ENCODE measurements at regions not wholly inside any gene's neighbourhood (a gene's known extent, or its start where the extent isn't known, plus 50 kb on each side); places are given as distances from the start of the nearest gene placed in this dataset.

DNA sequence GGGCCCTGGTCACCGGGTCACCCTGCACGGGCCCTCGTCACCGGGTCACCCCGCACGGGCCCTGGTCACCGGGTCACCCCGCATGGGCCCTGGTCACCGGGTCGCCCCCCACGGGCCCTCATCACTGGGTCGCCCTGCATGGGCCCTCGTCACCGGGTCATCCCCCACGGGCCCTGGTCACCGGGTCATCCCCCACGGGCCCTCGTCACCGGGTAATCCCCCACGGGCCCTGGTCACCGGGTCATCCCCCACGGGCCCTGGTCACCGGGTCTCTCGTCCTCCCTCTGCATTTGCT is 77.6 kb downstream of the RIPK4 start:
- Histone ChIP-seq H3K4me3 (ENCODE audit: low read depth in 1 of 2, low read length in 2 of 2) (no peak overlapping the region), H3K27me3 (ENCODE audit: control insufficient read depth in 1 of 2, insufficient read depth in 2 of 2, low read length in 2 of 2) (peaks cover 0 to 3% of the 10 kb centered on the region in 2 donors), H3K36me3 (ENCODE audit: insufficient read depth, low read length) (no peaks in the 10 kb centered on the region), H3K27ac (ENCODE audit: low read depth, low read length) (no peak overlapping the region), H3K4me1 (ENCODE audit: insufficient read depth, low read length) (no peaks in the 10 kb centered on the region), H3K9me3 (ENCODE audit: low read length) (no peaks in the 10 kb centered on the region), H3K9ac (ENCODE audit: low read length) (no peak overlapping the region)

- Histone ChIP-seq H3K4me3 (ENCODE audit: low read depth in 1 of 2, low read length in 2 of 2) (no peak overlapping the region), H3K9me3 (ENCODE audit: low read length) (no peaks in the 10 kb centered on the region), H3K9ac (ENCODE audit: low read length) (no peak overlapping the region), H3K27me3 (ENCODE audit: control insufficient read depth in 1 of 2, insufficient read depth in 2 of 2, low read length in 2 of 2) (peaks cover 0 to 3% of the 10 kb centered on the region in 2 donors), H3K36me3 (ENCODE audit: insufficient read depth, low read length) (no peaks in the 10 kb centered on the region), H3K4me1 (ENCODE audit: insufficient read depth, low read length) (no peaks in the 10 kb centered on the region), H3K27ac (ENCODE audit: low read depth, low read length) (no peak overlapping the region)
These were observed 79.2 kb downstream of the RIPK4 start for GRCh38 chr21:41687633-41688032.

DNA sequence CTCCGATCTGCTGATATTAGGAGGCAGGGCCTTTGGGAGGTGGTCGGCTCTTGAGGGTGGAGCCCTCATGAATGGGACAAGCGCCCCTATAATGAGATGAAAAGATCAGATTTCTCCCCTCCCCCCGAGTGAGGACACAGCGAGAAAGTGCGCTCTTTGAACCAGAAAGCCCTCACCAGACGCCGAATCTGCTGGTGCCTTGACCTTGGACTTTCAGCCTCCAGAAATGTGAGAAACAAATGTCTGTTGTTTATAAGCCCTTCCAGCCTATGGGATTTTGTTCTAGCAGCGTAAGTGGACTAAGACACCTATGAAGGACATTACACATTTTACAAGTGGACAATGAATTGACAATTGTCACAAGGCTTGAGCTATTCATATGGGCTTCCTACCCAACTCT is 80.2 kb downstream of the RIPK4 start:
- Histone ChIP-seq H3K4me1 (ENCODE audit: insufficient read depth, low read length) (no peaks in the 10 kb centered on the region), H3K9ac (ENCODE audit: low read length) (no peak overlapping the region), H3K36me3 (ENCODE audit: insufficient read depth, low read length) (no peaks in the 10 kb centered on the region), H3K9me3 (ENCODE audit: low read length) (no peaks in the 10 kb centered on the region), H3K4me3 (ENCODE audit: low read depth in 1 of 2, low read length in 2 of 2) (no peak overlapping the region), H3K27ac (ENCODE audit: low read depth, low read length) (no peak overlapping the region), H3K27me3 (ENCODE audit: control insufficient read depth in 1 of 2, insufficient read depth in 2 of 2, low read length in 2 of 2) (peaks cover 0 to 3% of the 10 kb centered on the region in 2 donors)

DNA sequence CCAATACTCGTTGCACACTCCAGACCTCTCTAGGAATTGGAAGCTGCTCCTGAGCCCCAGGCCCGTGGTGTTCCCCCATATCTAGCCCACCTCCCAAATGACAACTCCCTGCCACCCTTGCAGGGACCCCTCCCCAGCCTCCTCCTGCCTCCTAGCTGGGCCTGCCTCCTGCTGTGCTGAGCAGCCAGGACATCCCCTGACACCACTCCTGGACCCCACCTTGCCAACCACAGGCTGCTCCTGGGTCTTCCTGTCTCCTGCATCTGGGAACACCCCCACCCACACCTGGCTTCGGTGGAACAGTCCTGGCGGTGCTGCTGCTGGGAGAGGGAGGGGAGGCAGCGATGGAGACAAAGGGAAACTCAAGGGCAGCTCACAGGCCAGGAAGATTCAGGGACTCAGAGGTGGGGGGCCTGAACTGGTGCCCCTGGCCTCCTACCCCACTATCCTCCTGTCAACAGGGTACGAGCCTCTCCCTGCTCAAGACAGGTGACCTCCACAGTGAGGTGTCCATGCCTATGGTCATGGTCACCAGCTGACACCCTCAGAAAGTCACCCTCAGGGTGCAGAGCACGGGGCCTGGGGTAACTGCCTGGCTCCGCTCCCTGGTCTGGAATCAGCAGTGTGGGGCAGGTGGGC is 81.2 kb downstream of the RIPK4 start:
- Histone ChIP-seq H3K4me3 (ENCODE audit: low read depth in 1 of 2, low read length in 2 of 2) (no peak overlapping the region), H3K27me3 (ENCODE audit: control insufficient read depth in 1 of 2, insufficient read depth in 2 of 2, low read length in 2 of 2) (no peaks in the 10 kb centered on the region), H3K4me1 (ENCODE audit: insufficient read depth, low read length) (no peaks in the 10 kb centered on the region), H3K36me3 (ENCODE audit: insufficient read depth, low read length) (no peaks in the 10 kb centered on the region), H3K9ac (ENCODE audit: low read length) (no peak overlapping the region), H3K27ac (ENCODE audit: low read depth, low read length) (no peak overlapping the region), H3K9me3 (ENCODE audit: low read length) (no peaks in the 10 kb centered on the region)

- Histone ChIP-seq H3K4me3 (ENCODE audit: low read depth in 1 of 2, low read length in 2 of 2) (no peak overlapping the region), H3K4me1 (ENCODE audit: insufficient read depth, low read length) (no peaks in the 10 kb centered on the region), H3K27me3 (ENCODE audit: control insufficient read depth in 1 of 2, insufficient read depth in 2 of 2, low read length in 2 of 2) (no peaks in the 10 kb centered on the region), H3K27ac (ENCODE audit: low read depth, low read length) (no peak overlapping the region), H3K9ac (ENCODE audit: low read length) (no peak overlapping the region), H3K36me3 (ENCODE audit: insufficient read depth, low read length) (no peaks in the 10 kb centered on the region), H3K9me3 (ENCODE audit: low read length) (no peaks in the 10 kb centered on the region)
These were observed 82.2 kb downstream of the RIPK4 start for GRCh38 chr21:41684381-41685245.

DNA sequence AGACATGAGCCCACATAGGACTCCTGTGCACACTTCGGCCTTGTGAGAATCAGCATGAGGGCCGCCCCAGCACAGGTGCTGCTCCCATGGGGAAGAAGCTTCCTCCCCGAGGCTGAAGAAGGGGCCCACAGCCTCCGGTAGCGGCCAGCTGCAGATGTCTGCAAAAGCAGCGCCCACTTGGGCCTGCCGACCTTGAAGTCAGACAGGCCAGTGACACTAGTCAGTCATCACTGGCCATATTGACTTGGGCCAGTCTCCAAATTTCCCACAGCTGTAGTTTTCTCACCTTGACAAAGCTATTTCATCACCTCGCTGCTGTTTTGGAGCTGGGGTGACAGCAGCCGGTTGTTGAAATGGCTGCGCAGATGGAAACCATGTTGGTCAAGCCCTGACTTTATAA is 83.0 kb downstream of the RIPK4 start:
- Histone ChIP-seq H3K27ac (ENCODE audit: low read depth, low read length) (no peak overlapping the region), H3K27me3 (ENCODE audit: control insufficient read depth in 1 of 2, insufficient read depth in 2 of 2, low read length in 2 of 2) (no peaks in the 10 kb centered on the region), H3K4me3 (ENCODE audit: low read depth in 1 of 2, low read length in 2 of 2) (no peak overlapping the region), H3K9me3 (ENCODE audit: low read length) (no peaks in the 10 kb centered on the region), H3K4me1 (ENCODE audit: insufficient read depth, low read length) (peaks cover 7% of the 10 kb centered on the region), H3K36me3 (ENCODE audit: insufficient read depth, low read length) (no peaks in the 10 kb centered on the region), H3K9ac (ENCODE audit: low read length) (no peak overlapping the region)

DNA sequence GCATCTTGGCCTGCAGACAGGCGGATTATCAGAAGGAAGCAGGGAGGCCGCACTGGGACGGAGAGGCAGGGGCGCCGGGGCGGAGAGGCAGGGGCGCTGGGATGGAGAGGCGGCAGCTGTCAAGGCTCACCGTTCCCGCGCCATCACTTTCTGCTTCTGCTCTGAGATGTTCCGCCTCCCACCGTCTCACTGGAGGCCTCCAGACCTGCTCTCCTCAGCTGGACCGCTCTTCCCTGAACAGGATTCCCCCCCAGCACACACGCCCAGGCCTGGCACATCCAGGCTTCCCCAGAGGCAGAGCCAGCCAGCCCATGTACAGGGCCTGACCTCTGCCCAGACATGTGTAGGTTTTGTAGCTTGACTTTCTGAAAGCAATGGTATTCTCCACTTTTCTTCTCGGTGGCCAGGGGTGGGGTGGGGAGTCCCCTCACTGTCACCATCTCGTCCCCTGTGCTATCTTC is 84.1 kb downstream of the RIPK4 start:
- Histone ChIP-seq H3K4me3 (ENCODE audit: low read depth in 1 of 2, low read length in 2 of 2) (no peak overlapping the region), H3K27ac (ENCODE audit: low read depth, low read length) (no peak overlapping the region), H3K4me1 (ENCODE audit: insufficient read depth, low read length) (peaks cover 11% of the 10 kb centered on the region), H3K9ac (ENCODE audit: low read length) (no peak overlapping the region), H3K27me3 (ENCODE audit: control insufficient read depth in 1 of 2, insufficient read depth in 2 of 2, low read length in 2 of 2) (no peaks in the 10 kb centered on the region), H3K9me3 (ENCODE audit: low read length) (no peaks in the 10 kb centered on the region), H3K36me3 (ENCODE audit: insufficient read depth, low read length) (no peaks in the 10 kb centered on the region)

GRCh38 chr21:41681939-41682718 is 84.7 kb downstream of the RIPK4 start:
- H3K4me3 ChIP-seq (ENCODE audit: low read depth in 1 of 2, low read length in 2 of 2), result no peak overlapping the region
- no peaks in the 10 kb centered on the region for H3K27me3 ChIP-seq (ENCODE audit: control insufficient read depth in 1 of 2, insufficient read depth in 2 of 2, low read length in 2 of 2)
- H3K9ac ChIP-seq (ENCODE audit: low read length), result no peak overlapping the region
- H3K4me1 ChIP-seq (ENCODE audit: insufficient read depth, low read length), result peaks cover 11% of the 10 kb centered on the region
- H3K36me3 ChIP-seq (ENCODE audit: insufficient read depth, low read length), result no peaks in the 10 kb centered on the region
- no peak overlapping the region for H3K27ac ChIP-seq (ENCODE audit: low read depth, low read length)
- H3K9me3 ChIP-seq (ENCODE audit: low read length), result no peaks in the 10 kb centered on the region

DNA sequence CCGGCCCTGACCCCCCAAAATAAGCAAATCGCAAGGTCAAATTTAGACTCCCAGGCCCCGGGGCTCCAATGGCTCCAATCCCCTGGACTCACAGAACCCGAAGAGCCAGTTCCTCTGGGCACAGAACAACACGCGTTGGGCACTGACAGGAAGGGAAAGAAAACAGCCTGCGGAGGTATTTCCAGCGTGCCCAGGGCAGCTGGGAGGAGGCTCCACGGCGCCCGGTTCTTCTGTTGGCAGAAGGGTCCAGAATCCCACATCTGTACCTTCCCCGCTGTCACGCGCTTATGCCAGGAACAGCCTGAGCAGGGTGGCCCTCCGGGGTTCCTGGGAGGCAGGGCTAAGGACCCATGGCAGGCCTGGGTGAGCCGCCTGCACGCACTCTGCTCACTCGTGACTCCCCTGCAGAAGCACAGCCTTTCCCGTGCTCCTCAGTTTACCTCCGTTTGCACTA is 85.5 kb downstream of the RIPK4 start:
- Histone ChIP-seq H3K27ac (ENCODE audit: low read depth, low read length) (no peak overlapping the region), H3K36me3 (ENCODE audit: insufficient read depth, low read length) (no peaks in the 10 kb centered on the region), H3K4me1 (ENCODE audit: insufficient read depth, low read length) (peaks cover 11% of the 10 kb centered on the region), H3K27me3 (ENCODE audit: control insufficient read depth in 1 of 2, insufficient read depth in 2 of 2, low read length in 2 of 2) (no peaks in the 10 kb centered on the region), H3K9ac (ENCODE audit: low read length) (no peak overlapping the region), H3K4me3 (ENCODE audit: low read depth in 1 of 2, low read length in 2 of 2) (no peak overlapping the region), H3K9me3 (ENCODE audit: low read length) (no peaks in the 10 kb centered on the region)

DNA sequence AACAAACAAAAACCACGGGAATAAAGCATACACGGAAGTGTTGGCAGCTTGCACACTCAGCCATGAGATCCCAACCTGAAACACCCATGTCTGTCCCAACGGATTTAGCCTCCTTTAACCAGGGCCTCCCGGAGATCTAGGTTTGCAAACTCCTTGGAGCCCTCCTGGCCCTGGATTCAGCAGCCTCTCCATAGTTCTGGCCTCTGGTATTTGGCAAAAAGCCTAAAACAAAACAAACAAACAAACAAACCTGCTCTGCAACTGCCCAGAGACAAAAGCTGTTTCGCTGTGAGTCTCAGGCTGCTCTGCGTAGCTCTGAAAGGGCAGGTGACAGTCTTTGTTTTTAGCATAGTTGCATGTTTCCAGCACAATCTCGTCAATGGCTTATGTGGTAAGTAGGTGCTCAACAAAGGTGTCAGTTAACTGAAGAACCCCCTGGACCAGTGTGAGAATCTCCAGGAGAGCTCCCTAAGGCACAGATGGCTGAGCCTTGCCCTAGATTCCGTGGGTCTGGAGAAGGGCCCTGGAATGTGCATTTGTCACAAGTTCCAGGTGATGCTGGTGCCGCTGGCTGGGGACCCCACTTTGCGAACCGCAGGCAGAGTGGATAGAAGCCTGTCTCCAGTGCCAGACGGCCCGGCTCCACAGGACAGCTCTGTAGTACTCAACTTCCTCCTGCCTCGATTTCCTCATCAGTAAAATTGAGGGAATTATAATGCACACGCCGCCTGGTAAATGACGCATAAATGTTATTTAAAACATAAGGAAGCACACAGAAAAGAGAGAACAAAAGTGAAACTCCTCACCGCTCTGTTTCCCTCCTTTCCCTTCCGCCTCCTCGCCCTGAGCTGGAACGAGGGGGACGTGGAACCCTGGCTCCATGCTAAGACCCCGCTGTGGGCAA is 86.2 kb downstream of the RIPK4 start:
- no peak overlapping the region for H3K4me3 ChIP-seq (ENCODE audit: low read depth in 1 of 2, low read length in 2 of 2)
- H3K9me3 ChIP-seq (ENCODE audit: low read length), result no peaks in the 10 kb centered on the region
- no peak overlapping the region for H3K27ac ChIP-seq (ENCODE audit: low read depth, low read length)
- peaks cover 11% of the 10 kb centered on the region for H3K4me1 ChIP-seq (ENCODE audit: insufficient read depth, low read length)
- H3K36me3 ChIP-seq (ENCODE audit: insufficient read depth, low read length), result no peaks in the 10 kb centered on the region
- H3K27me3 ChIP-seq (ENCODE audit: control insufficient read depth in 1 of 2, insufficient read depth in 2 of 2, low read length in 2 of 2), result no peaks in the 10 kb centered on the region
- no peak overlapping the region for H3K9ac ChIP-seq (ENCODE audit: low read length)

- peak overlapping the region in 1 of 2 donors; percentile 4 for H3K4me3 ChIP-seq (ENCODE audit: low read depth in 1 of 2, low read length in 2 of 2)
These were observed 87.9 kb downstream of the RIPK4 start for GRCh38 chr21:41678924-41679318.

More at GRCh38 chr21:41678924-41679318, 87.9 kb downstream of the RIPK4 start:
- Histone ChIP-seq H3K27me3 (ENCODE audit: control insufficient read depth in 1 of 2, insufficient read depth in 2 of 2, low read length in 2 of 2) (no peaks in the 10 kb centered on the region), H3K4me1 (ENCODE audit: insufficient read depth, low read length) (peaks cover 11% of the 10 kb centered on the region), H3K9me3 (ENCODE audit: low read length) (no peaks in the 10 kb centered on the region), H3K27ac (ENCODE audit: low read depth, low read length) (no peak overlapping the region), H3K36me3 (ENCODE audit: insufficient read depth, low read length) (no peaks in the 10 kb centered on the region), H3K9ac (ENCODE audit: low read length) (no peak overlapping the region)
